GM21528 (cell line): ENCODE measurements at regions not wholly inside any gene's neighbourhood (a gene's known extent, or its start where the extent isn't known, plus 50 kb on each side); places are given as distances from the start of the nearest gene placed in this dataset.

ENCODE experiments used
- ATAC-seq: cut with Tn5 transposase; IDR thresholded peaks from one replicate; pipeline ENCODE4 v1.9.1; 2021; ENCODE audit warnings: mild to moderate bottlenecking, moderate library complexity; ENCODE audit not compliant: unreplicated experiment, low FRiP score

GRCh38 chr14:44163946-44164345 lies 343.1 kb downstream of the FSCB start:
- no peak for ATAC-seq

GRCh38 chr14:44162197-44162596 lies 344.9 kb downstream of the FSCB start:
- ATAC-seq = no peak

GRCh38 chr14:44154874-44155273 lies 352.2 kb downstream of the FSCB start:
- ATAC-seq = no peak

- ATAC-seq = no peak
Measured at GRCh38 chr14:44154446-44154845, 352.6 kb downstream of the FSCB start.

GRCh38 chr14:44151130-44151820 lies 355.8 kb downstream of the FSCB start:
- ATAC-seq = no peak

GRCh38 chr14:44149597-44149996 lies 357.5 kb downstream of the FSCB start:
- peak; percentile 71 for ATAC-seq

GRCh38 chr14:44142006-44142405 lies 365.1 kb downstream of the FSCB start:
- no peak for ATAC-seq

GRCh38 chr14:44135972-44136371 lies 371.1 kb downstream of the FSCB start:
- peak; percentile 77 for ATAC-seq

- ATAC-seq = no peak
Measured at GRCh38 chr14:44131861-44132260, 375.2 kb downstream of the FSCB start.

GRCh38 chr14:44113769-44114730 lies 393.0 kb downstream of the FSCB start:
- peak; percentile 76 for ATAC-seq

- peak; percentile 8 for ATAC-seq
Measured at GRCh38 chr14:44112774-44113460, 394.2 kb downstream of the FSCB start.

GRCh38 chr14:44109036-44109435 lies 398.0 kb downstream of the FSCB start:
- ATAC-seq = no peak

- no peak for ATAC-seq
Measured at GRCh38 chr14:44108601-44109000, 398.5 kb downstream of the FSCB start.

GRCh38 chr14:44107156-44107555 lies 399.9 kb downstream of the FSCB start:
- no peak for ATAC-seq

- no peak for ATAC-seq
Measured at GRCh38 chr14:44099743-44100488, 407.2 kb downstream of the FSCB start.

- ATAC-seq = no peak
Measured at GRCh38 chr14:44081146-44081545, 425.9 kb downstream of the FSCB start.

GRCh38 chr14:44070046-44070445 lies 437.0 kb downstream of the FSCB start:
- ATAC-seq = no peak

GRCh38 chr14:44053422-44053821 lies 453.7 kb downstream of the FSCB start:
- no peak for ATAC-seq

- ATAC-seq = no peak
Measured at GRCh38 chr14:44041700-44042099, 465.4 kb downstream of the FSCB start.

GRCh38 chr14:44040561-44040960 lies 466.5 kb downstream of the FSCB start:
- ATAC-seq = no peak
